NCI-H2227 treated with DMSO at 0.1 percent for 48 hours (cell line): ENCODE measurements at regions not wholly inside any gene's neighbourhood (a gene's known extent, or its start where the extent isn't known, plus 50 kb on each side); places are given as distances from the start of the nearest gene placed in this dataset.

ENCODE experiments used
- DNase-seq: peaks from one replicate; lab custom pipeline; 2025; lab: John Stamatoyannopoulos, UW

GRCh38 chr17:77307479-77308198, 166.9 kb downstream of the SEC14L1 start:
- no peak for DNase-seq

GRCh38 chr17:77308861-77309726, 168.3 kb downstream of the SEC14L1 start:
- DNase-seq: no peak

GRCh38 chr17:77310336-77310735, 169.6 kb downstream of the SEC14L1 start:
- DNase-seq: no peak

GRCh38 chr17:77311371-77311981, 170.7 kb downstream of the SEC14L1 start:
- no peak for DNase-seq

- DNase-seq: no peak
These were observed 171.4 kb downstream of the SEC14L1 start for GRCh38 chr17:77312061-77312701.

GRCh38 chr17:77312786-77313599, 172.2 kb downstream of the SEC14L1 start:
- DNase-seq: no peak

GRCh38 chr17:77313831-77314230, 173.1 kb downstream of the SEC14L1 start:
- DNase-seq: no peak

GRCh38 chr17:77314601-77315000, 173.8 kb downstream of the SEC14L1 start:
- DNase-seq: no peak

GRCh38 chr17:77315010-77315409, 174.2 kb downstream of the SEC14L1 start:
- DNase-seq: no peak

- DNase-seq: no peak
These were observed 174.9 kb downstream of the SEC14L1 start for GRCh38 chr17:77315551-77316190.

GRCh38 chr17:77316191-77316641, 175.4 kb downstream of the SEC14L1 start:
- no peak for DNase-seq

- DNase-seq: no peak
These were observed 175.9 kb downstream of the SEC14L1 start for GRCh38 chr17:77316651-77317050.

GRCh38 chr17:77317091-77317750, 176.5 kb downstream of the SEC14L1 start:
- DNase-seq: no peak

- DNase-seq: no peak
These were observed 177.3 kb downstream of the SEC14L1 start for GRCh38 chr17:77318021-77318420.

GRCh38 chr17:77318491-77319210, 177.9 kb downstream of the SEC14L1 start:
- DNase-seq: no peak

GRCh38 chr17:77319211-77320043, 178.7 kb downstream of the SEC14L1 start:
- DNase-seq: no peak

- DNase-seq: no peak
These were observed 179.3 kb downstream of the SEC14L1 start for GRCh38 chr17:77320044-77320440.

- peak; percentile 20 for DNase-seq
These were observed 179.9 kb downstream of the SEC14L1 start for GRCh38 chr17:77320485-77321256.
